ENCODE measurements at regions not wholly inside any gene's neighbourhood (a gene's known extent, or its start where the extent isn't known, plus 50 kb on each side); places are given as distances from the start of the nearest gene placed in this dataset.

- no peak for DNase-seq (ENCODE audit: low spot score)
- H3K4me3 Mint-ChIP-seq (ENCODE audit: unreplicated experiment): no peak overlapping the region
- peaks cover 9% of the 10 kb centered on the region for H3K4me1 Mint-ChIP-seq (ENCODE audit: low read depth)
- no peaks in the 10 kb centered on the region for H3K36me3 Mint-ChIP-seq (ENCODE audit: low read depth)
- no peaks in the 10 kb centered on the region for H3K27me3 Mint-ChIP-seq (ENCODE audit: low read depth)
- peaks cover 9% of the 10 kb centered on the region for H3K9me3 Mint-ChIP-seq (ENCODE audit: low read depth)
- TF ChIP-seq CTCF (IDR thresholded peaks at IDR 0.05): no peak
- no peak overlapping the region for H3K27ac Mint-ChIP-seq (ENCODE audit: unreplicated experiment)
These were observed 128.3 kb upstream of the CLINT1 start for GRCh38 chr5:157987259-157987658.

- peaks cover 9% of the 10 kb centered on the region for H3K4me1 Mint-ChIP-seq (ENCODE audit: low read depth)
- H3K4me3 Mint-ChIP-seq (ENCODE audit: unreplicated experiment): no peak overlapping the region
- no peaks in the 10 kb centered on the region for H3K27me3 Mint-ChIP-seq (ENCODE audit: low read depth)
- H3K9me3 Mint-ChIP-seq (ENCODE audit: low read depth): peaks cover 10% of the 10 kb centered on the region
- TF ChIP-seq CTCF (IDR thresholded peaks at IDR 0.05): no peak
- DNase-seq (ENCODE audit: low spot score): no peak
- no peak overlapping the region for H3K27ac Mint-ChIP-seq (ENCODE audit: unreplicated experiment)
- no peaks in the 10 kb centered on the region for H3K36me3 Mint-ChIP-seq (ENCODE audit: low read depth)
These were observed 127.6 kb upstream of the CLINT1 start for GRCh38 chr5:157986431-157986990.

GRCh38 chr5:157984611-157985010 lies 125.7 kb upstream of the CLINT1 start:
- DNase-seq (ENCODE audit: low spot score): no peak
- Mint-ChIP-seq H3K27ac (ENCODE audit: unreplicated experiment) (no peak overlapping the region), H3K27me3 (ENCODE audit: low read depth) (no peaks in the 10 kb centered on the region), H3K36me3 (ENCODE audit: low read depth) (no peaks in the 10 kb centered on the region), H3K4me3 (ENCODE audit: unreplicated experiment) (no peak overlapping the region), H3K9me3 (ENCODE audit: low read depth) (peaks cover 10% of the 10 kb centered on the region), H3K4me1 (ENCODE audit: low read depth) (peaks cover 6% of the 10 kb centered on the region)
- no peak for TF ChIP-seq CTCF (IDR thresholded peaks at IDR 0.05)

GRCh38 chr5:157983906-157984551 lies 125.1 kb upstream of the CLINT1 start:
- no peak for DNase-seq (ENCODE audit: low spot score)
- no peaks in the 10 kb centered on the region for H3K36me3 Mint-ChIP-seq (ENCODE audit: low read depth)
- H3K4me3 Mint-ChIP-seq (ENCODE audit: unreplicated experiment): no peak overlapping the region
- TF ChIP-seq CTCF (IDR thresholded peaks at IDR 0.05): no peak
- no peak overlapping the region for H3K27ac Mint-ChIP-seq (ENCODE audit: unreplicated experiment)
- H3K27me3 Mint-ChIP-seq (ENCODE audit: low read depth): no peaks in the 10 kb centered on the region
- H3K9me3 Mint-ChIP-seq (ENCODE audit: low read depth): peaks cover 10% of the 10 kb centered on the region
- H3K4me1 Mint-ChIP-seq (ENCODE audit: low read depth): peaks cover under 1% of the 10 kb centered on the region

GRCh38 chr5:157978061-157978460 lies 119.1 kb upstream of the CLINT1 start:
- H3K36me3 Mint-ChIP-seq (ENCODE audit: low read depth): no peaks in the 10 kb centered on the region
- TF ChIP-seq CTCF (IDR thresholded peaks at IDR 0.05): no peak
- H3K4me1 Mint-ChIP-seq (ENCODE audit: low read depth): no peaks in the 10 kb centered on the region
- H3K27ac Mint-ChIP-seq (ENCODE audit: unreplicated experiment): no peak overlapping the region
- peaks cover 3% of the 10 kb centered on the region for H3K9me3 Mint-ChIP-seq (ENCODE audit: low read depth)
- H3K27me3 Mint-ChIP-seq (ENCODE audit: low read depth): peaks cover 3% of the 10 kb centered on the region
- no peak for DNase-seq (ENCODE audit: low spot score)
- H3K4me3 Mint-ChIP-seq (ENCODE audit: unreplicated experiment): no peak overlapping the region
